Colonic mucosa (tissue), 4 donors: ENCODE measurements at regions not wholly inside any gene's neighbourhood (a gene's known extent, or its start where the extent isn't known, plus 50 kb on each side); places are given as distances from the start of the nearest gene placed in this dataset.
"Not testable (repeated sequence)": the region's sequence is repeated elsewhere in the genome, so short reads cannot be mapped to it uniquely, and the experiment has no call there.

ENCODE experiments used
- DNase-seq: peaks from one replicate; pipeline ENCODE4 v3.0.0-alpha.2; 2020
- H3K27ac ChIP-seq: fragments of 200-600 bp; one replicate; pipeline ENCODE4 v1.8.0; 2021
- H3K27me3 ChIP-seq: fragments of 200-600 bp; one replicate; pipeline ENCODE4 v1.8.0; 2021
- H3K36me3 ChIP-seq: fragments of 200-600 bp; one replicate; pipeline ENCODE4 v1.8.0; 2021
- H3K4me1 ChIP-seq: fragments of 200-600 bp; one replicate; pipeline ENCODE4 v1.8.0; 2021; ENCODE audit warnings: mild to moderate bottlenecking
- H3K4me3 ChIP-seq: fragments of 200-600 bp; one replicate; pipeline ENCODE4 v1.8.0; 2021
- H3K9ac ChIP-seq, 2 donors: one replicate each; pipeline ENCODE4 v1.7.0; 2013; ENCODE audit warnings: control low read depth in 2 of 2, low read depth in 2 of 2, low read length in 2 of 2
- H3K9me3 ChIP-seq: fragments of 200-600 bp; one replicate; pipeline ENCODE4 v1.8.0; 2021
- CTCF ChIP-seq: fragments of 200-600 bp; IDR thresholded peaks from one replicate; pipeline ENCODE4 v1.8.0; 2022; ENCODE audit warnings: antibody characterized with exemption, mild to moderate bottlenecking
- intact Hi-C: fragments of 100-400 bp; cut with DNase I; formaldehyde crosslinking; loops from one replicate; pipeline ENCODE4 v1.14.1; 2022
- donor health status: healthy.
- donor health status: DM: no; HTN: no; CAD: no.
- donor health status: DM: no; HTN: no; CAD: no.

- H3K27me3 ChIP-seq = no peaks in the 10 kb centered on the region
- DNase-seq = no peak
- H3K9me3 ChIP-seq = no peaks in the 10 kb centered on the region
- no peaks in the 10 kb centered on the region for H3K36me3 ChIP-seq
- no peak for TF ChIP-seq CTCF
- intact Hi-C loops = no loop called here
- no peak overlapping the region for H3K27ac ChIP-seq
- no peak overlapping the region for H3K9ac ChIP-seq
- no peak overlapping the region for H3K4me3 ChIP-seq
- H3K4me1 ChIP-seq = no peaks in the 10 kb centered on the region
Observed at GRCh38 chr13:67402546-67402945, 172.4 kb upstream of the PCDH9 start.

- intact Hi-C loops = no loop called here
- no peak for TF ChIP-seq CTCF
Observed at GRCh38 chr13:67395577-67395976, 165.4 kb upstream of the PCDH9 start.

GRCh38 chr13:67392014-67392413 lies 161.9 kb upstream of the PCDH9 start:
- Histone ChIP-seq H3K9me3 (no peaks in the 10 kb centered on the region), H3K4me3 (no peak overlapping the region), H3K9ac (no peak overlapping the region), H3K27me3 (no peaks in the 10 kb centered on the region), H3K36me3 (no peaks in the 10 kb centered on the region), H3K4me1 (no peaks in the 10 kb centered on the region), H3K27ac (no peak overlapping the region)
- intact Hi-C loops = no loop called here
- TF ChIP-seq CTCF = no peak
- DNase-seq = no peak

More at GRCh38 chr13:67395577-67395976, 165.4 kb upstream of the PCDH9 start:
- Histone ChIP-seq H3K9ac (no peak overlapping the region), H3K9me3 (no peaks in the 10 kb centered on the region), H3K4me1 (no peaks in the 10 kb centered on the region), H3K36me3 (no peaks in the 10 kb centered on the region), H3K27ac (no peak overlapping the region), H3K4me3 (no peak overlapping the region), H3K27me3 (no peaks in the 10 kb centered on the region)
- DNase-seq = no peak

GRCh38 chr13:67390462-67391086 lies 160.4 kb upstream of the PCDH9 start:
- H3K4me3 ChIP-seq = no peak overlapping the region
- TF ChIP-seq CTCF = no peak
- no peak for DNase-seq
- no peaks in the 10 kb centered on the region for H3K4me1 ChIP-seq
- H3K9ac ChIP-seq = no peak overlapping the region
- no peak overlapping the region for H3K27ac ChIP-seq
- no peaks in the 10 kb centered on the region for H3K9me3 ChIP-seq
- intact Hi-C loops = no loop called here
- no peaks in the 10 kb centered on the region for H3K36me3 ChIP-seq
- H3K27me3 ChIP-seq = no peaks in the 10 kb centered on the region

- H3K9ac ChIP-seq = no peak overlapping the region
- no peak for TF ChIP-seq CTCF
- H3K27ac ChIP-seq = no peak overlapping the region
- no peaks in the 10 kb centered on the region for H3K27me3 ChIP-seq
- no peaks in the 10 kb centered on the region for H3K4me1 ChIP-seq
- intact Hi-C loops = no loop called here
- H3K9me3 ChIP-seq = no peaks in the 10 kb centered on the region
- DNase-seq = no peak
- H3K4me3 ChIP-seq = no peak overlapping the region
- no peaks in the 10 kb centered on the region for H3K36me3 ChIP-seq
Observed at GRCh38 chr13:67389171-67389570, 159.0 kb upstream of the PCDH9 start.

- not testable (repeated sequence) for H3K9ac ChIP-seq, DNase-seq
Observed at GRCh38 chr13:67383109-67383757, 153.1 kb upstream of the PCDH9 start.

More at GRCh38 chr13:67383109-67383757, 153.1 kb upstream of the PCDH9 start:
- H3K36me3 ChIP-seq, H3K4me3 ChIP-seq, intact Hi-C loops, H3K27ac ChIP-seq, H3K27me3 ChIP-seq, H3K9me3 ChIP-seq, H3K4me1 ChIP-seq: not testable (repeated sequence)
